GM23338 (cell line): ENCODE measurements at regions not wholly inside any gene's neighbourhood (a gene's known extent, or its start where the extent isn't known, plus 50 kb on each side); places are given as distances from the start of the nearest gene placed in this dataset.

Experiments used
- EZH2 ChIP-seq: fragments of 200-600 bp; sonication (generic); IDR thresholded peaks from one replicate; pipeline ENCODE4 v1.8.0; 2017; ENCODE audit warnings: antibody characterized with exemption, mild to moderate bottlenecking, low read depth; ENCODE audit not compliant: unreplicated experiment
- EZH2phosphoT487 ChIP-seq: fragments of 200-600 bp; sonication (generic); IDR thresholded peaks from one replicate; pipeline ENCODE4 v1.8.1; 2018; ENCODE audit warnings: antibody characterized with exemption; ENCODE audit not compliant: unreplicated experiment
- NANOG ChIP-seq: IDR thresholded peaks from 2 replicates; pipeline ENCODE4 v1.6.1; 2016; ENCODE audit warnings: antibody characterized with exemption, borderline replicate concordance
- POLR2AphosphoS5 ChIP-seq: IDR thresholded peaks from 2 replicates; pipeline ENCODE4 v1.6.1; 2016; ENCODE audit warnings: antibody characterized with exemption, low read depth
- REST ChIP-seq: IDR thresholded peaks from one replicate; pipeline ENCODE4 v1.6.1; 2018; ENCODE audit warnings: antibody characterized with exemption; ENCODE audit not compliant: unreplicated experiment
- STAT1 ChIP-seq: IDR thresholded peaks from one replicate; pipeline ENCODE4 v1.6.1; 2016; ENCODE audit warnings: antibody characterized with exemption; ENCODE audit not compliant: unreplicated experiment
- ZNF114 ChIP-seq: fragments of 250-450 bp; sonication (Bioruptor Pico); IDR thresholded peaks from 2 replicates; pipeline ENCODE4 v1.5.0; 2020; ENCODE audit warnings: mild to moderate bottlenecking, moderate library complexity
- TF ChIP-seq, protein P1 (sequence below), 2 experiments: fragments of 200-600 bp in 1 of 2; sonication (generic) in 1 of 2; conservative IDR thresholded peaks; 2 replicates each; pipeline versions ENCODE4 v1.5.1 to v1.6.1; 2016 to 2017; ENCODE audit warnings: antibody characterized with exemption in 2 of 2, low read depth in 2 of 2, mild to moderate bottlenecking in 2 of 2, moderate library complexity in 1 of 2
- TF ChIP-seq, protein P2 (sequence below): IDR thresholded peaks from 2 replicates; pipeline ENCODE4 v1.6.1; 2016; ENCODE audit warnings: antibody characterized with exemption

- TF ChIP-seq, protein P1, sequence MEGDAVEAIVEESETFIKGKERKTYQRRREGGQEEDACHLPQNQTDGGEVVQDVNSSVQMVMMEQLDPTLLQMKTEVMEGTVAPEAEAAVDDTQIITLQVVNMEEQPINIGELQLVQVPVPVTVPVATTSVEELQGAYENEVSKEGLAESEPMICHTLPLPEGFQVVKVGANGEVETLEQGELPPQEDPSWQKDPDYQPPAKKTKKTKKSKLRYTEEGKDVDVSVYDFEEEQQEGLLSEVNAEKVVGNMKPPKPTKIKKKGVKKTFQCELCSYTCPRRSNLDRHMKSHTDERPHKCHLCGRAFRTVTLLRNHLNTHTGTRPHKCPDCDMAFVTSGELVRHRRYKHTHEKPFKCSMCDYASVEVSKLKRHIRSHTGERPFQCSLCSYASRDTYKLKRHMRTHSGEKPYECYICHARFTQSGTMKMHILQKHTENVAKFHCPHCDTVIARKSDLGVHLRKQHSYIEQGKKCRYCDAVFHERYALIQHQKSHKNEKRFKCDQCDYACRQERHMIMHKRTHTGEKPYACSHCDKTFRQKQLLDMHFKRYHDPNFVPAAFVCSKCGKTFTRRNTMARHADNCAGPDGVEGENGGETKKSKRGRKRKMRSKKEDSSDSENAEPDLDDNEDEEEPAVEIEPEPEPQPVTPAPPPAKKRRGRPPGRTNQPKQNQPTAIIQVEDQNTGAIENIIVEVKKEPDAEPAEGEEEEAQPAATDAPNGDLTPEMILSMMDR (conservative IDR thresholded peaks at IDR 0.05; ENCODE audit: low read depth in 2 of 2) = no peak
- no peak for TF ChIP-seq EZH2phosphoT487
- TF ChIP-seq EZH2 = no peak
- no peak for TF ChIP-seq POLR2AphosphoS5
- no peak for TF ChIP-seq NANOG
- no peak for TF ChIP-seq STAT1
- TF ChIP-seq, protein P2, sequence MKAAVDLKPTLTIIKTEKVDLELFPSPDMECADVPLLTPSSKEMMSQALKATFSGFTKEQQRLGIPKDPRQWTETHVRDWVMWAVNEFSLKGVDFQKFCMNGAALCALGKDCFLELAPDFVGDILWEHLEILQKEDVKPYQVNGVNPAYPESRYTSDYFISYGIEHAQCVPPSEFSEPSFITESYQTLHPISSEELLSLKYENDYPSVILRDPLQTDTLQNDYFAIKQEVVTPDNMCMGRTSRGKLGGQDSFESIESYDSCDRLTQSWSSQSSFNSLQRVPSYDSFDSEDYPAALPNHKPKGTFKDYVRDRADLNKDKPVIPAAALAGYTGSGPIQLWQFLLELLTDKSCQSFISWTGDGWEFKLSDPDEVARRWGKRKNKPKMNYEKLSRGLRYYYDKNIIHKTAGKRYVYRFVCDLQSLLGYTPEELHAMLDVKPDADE = no peak
- no peak for TF ChIP-seq REST
- no peak for TF ChIP-seq ZNF114 (CRISPR knock-in tag)
Observed at GRCh38 chr1:60937720-60938119, 144.6 kb upstream of the NFIA start.
